ENCODE measurements at regions not wholly inside any gene's neighbourhood (a gene's known extent, or its start where the extent isn't known, plus 50 kb on each side); places are given as distances from the start of the nearest gene placed in this dataset.

DNA sequence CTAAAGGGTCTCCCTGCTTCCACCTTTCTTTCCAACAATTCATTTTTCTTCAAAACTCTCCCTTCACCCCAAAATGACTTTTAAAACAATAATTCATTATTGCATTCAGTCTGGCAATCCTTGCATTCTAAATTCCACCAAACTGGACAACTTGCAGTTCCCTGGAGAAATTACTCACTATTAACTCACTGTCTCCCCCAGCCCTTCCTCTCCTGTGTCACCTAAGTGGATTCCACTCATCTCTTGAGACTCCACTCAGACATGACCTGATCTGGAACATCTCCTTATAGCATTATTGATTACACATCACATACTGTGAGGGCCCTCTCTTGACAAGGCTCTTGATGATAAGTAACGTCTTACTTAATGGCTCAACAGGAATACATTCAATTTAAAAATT lies 257.1 kb downstream of the BRINP2 start:
- TF ChIP-seq, protein P1, sequence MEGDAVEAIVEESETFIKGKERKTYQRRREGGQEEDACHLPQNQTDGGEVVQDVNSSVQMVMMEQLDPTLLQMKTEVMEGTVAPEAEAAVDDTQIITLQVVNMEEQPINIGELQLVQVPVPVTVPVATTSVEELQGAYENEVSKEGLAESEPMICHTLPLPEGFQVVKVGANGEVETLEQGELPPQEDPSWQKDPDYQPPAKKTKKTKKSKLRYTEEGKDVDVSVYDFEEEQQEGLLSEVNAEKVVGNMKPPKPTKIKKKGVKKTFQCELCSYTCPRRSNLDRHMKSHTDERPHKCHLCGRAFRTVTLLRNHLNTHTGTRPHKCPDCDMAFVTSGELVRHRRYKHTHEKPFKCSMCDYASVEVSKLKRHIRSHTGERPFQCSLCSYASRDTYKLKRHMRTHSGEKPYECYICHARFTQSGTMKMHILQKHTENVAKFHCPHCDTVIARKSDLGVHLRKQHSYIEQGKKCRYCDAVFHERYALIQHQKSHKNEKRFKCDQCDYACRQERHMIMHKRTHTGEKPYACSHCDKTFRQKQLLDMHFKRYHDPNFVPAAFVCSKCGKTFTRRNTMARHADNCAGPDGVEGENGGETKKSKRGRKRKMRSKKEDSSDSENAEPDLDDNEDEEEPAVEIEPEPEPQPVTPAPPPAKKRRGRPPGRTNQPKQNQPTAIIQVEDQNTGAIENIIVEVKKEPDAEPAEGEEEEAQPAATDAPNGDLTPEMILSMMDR (IDR thresholded peaks at IDR 0.05): no peak
- TF ChIP-seq POLR2A (IDR thresholded peaks at IDR 0.05): no peak
